ENCODE measurements at regions not wholly inside any gene's neighbourhood (a gene's known extent, or its start where the extent isn't known, plus 50 kb on each side); places are given as distances from the start of the nearest gene placed in this dataset.

DNA sequence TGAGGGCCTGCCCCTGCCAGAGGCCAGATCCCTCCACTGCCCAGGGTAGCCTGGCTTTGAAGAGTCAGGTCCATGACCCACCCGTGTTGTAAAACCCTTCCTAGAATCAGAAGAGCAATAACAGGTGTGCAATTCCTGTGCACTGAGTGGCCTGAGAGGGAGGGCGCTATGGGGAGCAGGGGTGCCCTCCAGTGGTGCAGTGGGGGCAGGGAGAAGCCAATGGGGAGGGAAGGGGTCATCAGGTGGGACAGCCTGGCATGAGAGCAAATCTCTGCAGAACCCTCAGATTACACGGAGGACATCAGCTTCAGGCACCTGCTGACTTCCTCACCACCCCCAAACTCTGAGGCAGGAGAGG is 72.9 kb upstream of the ZNF469 start:
- no peaks in the 10 kb centered on the region for H3K9me1 ChIP-seq (ENCODE audit: control insufficient read depth, insufficient read depth, low read length)
- peaks cover 10% of the 10 kb centered on the region for H3K9me3 ChIP-seq (replicated peaks; ENCODE audit: control insufficient read depth, insufficient read depth, low read depth, low read length)
- no peaks in the 10 kb centered on the region for H3K36me3 ChIP-seq (ENCODE audit: control insufficient read depth, insufficient read depth, low read length)
- H3K4me2 ChIP-seq (ENCODE audit: insufficient read depth, low read length) = no peak overlapping the region
- DNase-seq (ENCODE audit: extremely low read depth in 1 of 4, low spot score in 3 of 4) (no peak), ATAC-seq (no peak), FAIRE-seq (no peak)
- ChIA-PET POLR2A (no interaction called here), CTCF (ENCODE audit: low intra/inter-chr PET ratio) (no interaction called here)
- peaks cover 13 to 14% of the 10 kb centered on the region in 2 experiments; a peak in 4 of 5 replicates for H3K4me1 ChIP-seq (replicated peaks in 1 of 2; ENCODE audit: control insufficient read depth in 2 of 2, insufficient read depth in 2 of 2, low read length in 2 of 2)
- no peak overlapping the region for H2AFZ ChIP-seq (ENCODE audit: low read depth, low read length)
- H3K27ac ChIP-seq (ENCODE audit: extremely low read depth, low read depth, low read length) = no peak overlapping the region
- no peak overlapping the region for H3K4me3 ChIP-seq
- no peak overlapping the region for H3K9ac ChIP-seq (ENCODE audit: insufficient read depth in 1 of 2, low read depth in 2 of 2, low read length in 2 of 2)
- intact Hi-C loops (cut with micrococcal nuclease) (no loop called here), in situ Hi-C loops (cut with MboI) (no loop called here)
- no peaks in the 10 kb centered on the region for H3K79me2 ChIP-seq (ENCODE audit: control insufficient read depth, insufficient read depth, low read length)
- no TSS peak for BruUV-seq (replicated peaks)
- H3K27me3 ChIP-seq (ENCODE audit: control insufficient read depth in 2 of 2, insufficient read depth in 2 of 2, low read length in 2 of 2) = peaks cover 0 to 8% of the 10 kb centered on the region in 2 experiments; a peak in 2 of 5 replicates
- no peaks in the 10 kb centered on the region for H4K20me1 ChIP-seq (replicated peaks; ENCODE audit: control insufficient read depth, insufficient read depth, low read length)
- 0% methylated on average over 3 of the region's 3 CpGs for WGBS (ENCODE audit: insufficient coverage, low coverage, missing lambda C conversion rate)
- TF ChIP-seq RAD21 (CRISPR knock-in tag; conservative IDR thresholded peaks at IDR 0.05 in 1 of 2, IDR thresholded peaks at IDR 0.05 in 1 of 2) = peak in 1 of 2 experiments; percentile 24; a peak in 2 of 4 replicates
- no peak for TF ChIP-seq E2F1 (CRISPR knock-in tag; IDR thresholded peaks at IDR 0.05)
- TF ChIP-seq HMBOX1 (IDR thresholded peaks at IDR 0.05) = no peak
- peak; percentile 18 to 28 (median 28); a peak in 3 of 6 replicates for TF ChIP-seq CTCF (IDR thresholded peaks at IDR 0.05 in 2 of 3, conservative IDR thresholded peaks at IDR 0.05 in 1 of 3; ENCODE audit: insufficient read depth in 2 of 3, low read depth in 1 of 3, low read length in 3 of 3)
- TF ChIP-seq MEIS2 (IDR thresholded peaks at IDR 0.05; ENCODE audit: partially characterized antibody) = no peak
- TF ChIP-seq ZNF165 (CRISPR knock-in tag; IDR thresholded peaks at IDR 0.05; ENCODE audit: borderline replicate concordance) = no peak
- no peak for TF ChIP-seq FOXJ3 (CRISPR knock-in tag; IDR thresholded peaks at IDR 0.05)
- TF ChIP-seq ZNF699 (CRISPR knock-in tag; IDR thresholded peaks at IDR 0.05; ENCODE audit: insufficient replicate concordance) = no peak
- TF ChIP-seq, protein P1, sequence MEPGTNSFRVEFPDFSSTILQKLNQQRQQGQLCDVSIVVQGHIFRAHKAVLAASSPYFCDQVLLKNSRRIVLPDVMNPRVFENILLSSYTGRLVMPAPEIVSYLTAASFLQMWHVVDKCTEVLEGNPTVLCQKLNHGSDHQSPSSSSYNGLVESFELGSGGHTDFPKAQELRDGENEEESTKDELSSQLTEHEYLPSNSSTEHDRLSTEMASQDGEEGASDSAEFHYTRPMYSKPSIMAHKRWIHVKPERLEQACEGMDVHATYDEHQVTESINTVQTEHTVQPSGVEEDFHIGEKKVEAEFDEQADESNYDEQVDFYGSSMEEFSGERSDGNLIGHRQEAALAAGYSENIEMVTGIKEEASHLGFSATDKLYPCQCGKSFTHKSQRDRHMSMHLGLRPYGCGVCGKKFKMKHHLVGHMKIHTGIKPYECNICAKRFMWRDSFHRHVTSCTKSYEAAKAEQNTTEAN (CRISPR knock-in tag; IDR thresholded peaks at IDR 0.05) = no peak
- TF ChIP-seq, protein P2, sequence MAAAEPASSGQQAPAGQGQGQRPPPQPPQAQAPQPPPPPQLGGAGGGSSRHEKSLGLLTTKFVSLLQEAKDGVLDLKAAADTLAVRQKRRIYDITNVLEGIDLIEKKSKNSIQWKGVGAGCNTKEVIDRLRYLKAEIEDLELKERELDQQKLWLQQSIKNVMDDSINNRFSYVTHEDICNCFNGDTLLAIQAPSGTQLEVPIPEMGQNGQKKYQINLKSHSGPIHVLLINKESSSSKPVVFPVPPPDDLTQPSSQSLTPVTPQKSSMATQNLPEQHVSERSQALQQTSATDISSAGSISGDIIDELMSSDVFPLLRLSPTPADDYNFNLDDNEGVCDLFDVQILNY (CRISPR knock-in tag; IDR thresholded peaks at IDR 0.05) = no peak
- TF ChIP-seq BACH1 (tag; IDR thresholded peaks at IDR 0.05) = no peak
- no peak for TF ChIP-seq RBM15 (IDR thresholded peaks at IDR 0.05; ENCODE audit: insufficient read depth, low read length)
- TF ChIP-seq, protein P3, sequence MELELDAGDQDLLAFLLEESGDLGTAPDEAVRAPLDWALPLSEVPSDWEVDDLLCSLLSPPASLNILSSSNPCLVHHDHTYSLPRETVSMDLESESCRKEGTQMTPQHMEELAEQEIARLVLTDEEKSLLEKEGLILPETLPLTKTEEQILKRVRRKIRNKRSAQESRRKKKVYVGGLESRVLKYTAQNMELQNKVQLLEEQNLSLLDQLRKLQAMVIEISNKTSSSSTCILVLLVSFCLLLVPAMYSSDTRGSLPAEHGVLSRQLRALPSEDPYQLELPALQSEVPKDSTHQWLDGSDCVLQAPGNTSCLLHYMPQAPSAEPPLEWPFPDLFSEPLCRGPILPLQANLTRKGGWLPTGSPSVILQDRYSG (tag; conservative IDR thresholded peaks at IDR 0.05; ENCODE audit: low read depth) = no peak
- no peak for TF ChIP-seq PHTF2 (CRISPR knock-in tag; IDR thresholded peaks at IDR 0.05)

Data from K562 (cell line).